Sigmoid colon (tissue), 6 donors: ENCODE measurements at regions not wholly inside any gene's neighbourhood (a gene's known extent, or its start where the extent isn't known, plus 50 kb on each side); places are given as distances from the start of the nearest gene placed in this dataset.

Source experiments
- DNase-seq: peaks from one replicate; pipeline ENCODE4 v3.0.0-alpha.2; 2019
- H3K27ac ChIP-seq, 4 donors: fragments of 200-600 bp; sonication (generic); one replicate each; pipeline ENCODE4 v1.5.1; 2016 to 2019; ENCODE audit warnings: mild to moderate bottlenecking in 1 of 4
- H3K27me3 ChIP-seq, 3 donors: fragments of 200-600 bp; sonication (generic); one replicate each; pipeline ENCODE4 v1.5.1; 2019; ENCODE audit warnings: mild to moderate bottlenecking in 1 of 3
- H3K36me3 ChIP-seq, 4 donors: fragments of 200-600 bp; sonication (generic); one replicate each; pipeline ENCODE4 v1.5.1; 2016 to 2019
- H3K4me1 ChIP-seq, 4 donors: fragments of 200-600 bp; sonication (generic); one replicate each; pipeline ENCODE4 v1.5.1; 2017 to 2019
- H3K4me3 ChIP-seq, 4 donors: fragments of 200-600 bp; sonication (generic); one replicate each; pipeline ENCODE4 v1.5.1; 2017 to 2019; ENCODE audit warnings: mild to moderate bottlenecking in 2 of 4, moderate library complexity in 1 of 4
- H3K9me3 ChIP-seq, 4 donors: fragments of 200-600 bp in 3 of 4; sonication (generic) in 3 of 4; one replicate each; pipeline versions ENCODE4 v1.5.1 to v1.6.1; 2013 to 2019
- CTCF ChIP-seq, 4 experiments: fragments of 450-650 bp in 3 of 4; fragments of 200-600 bp in 1 of 4; IDR thresholded peaks; one replicate each; pipeline ENCODE4 v1.5.1; 2016 to 2019; ENCODE audit warnings: antibody characterized with exemption in 4 of 4, mild to moderate bottlenecking in 3 of 4, moderate library complexity in 2 of 4
- EP300 ChIP-seq, 4 donors: sonication (generic); formaldehyde crosslinking; IDR thresholded peaks; one replicate each; pipeline ENCODE4 v1.6.1; 2017; ENCODE audit warnings: antibody characterized with exemption in 4 of 4
- POLR2A ChIP-seq, 2 donors: fragments of 450-650 bp; IDR thresholded peaks; one replicate each; pipeline ENCODE4 v1.6.1; 2016; ENCODE audit warnings: antibody characterized with exemption in 2 of 2, mild to moderate bottlenecking in 2 of 2, moderate library complexity in 2 of 2
- POLR2AphosphoS5 ChIP-seq, 4 donors: sonication (generic); formaldehyde crosslinking; IDR thresholded peaks; one replicate each; pipeline ENCODE4 v1.6.1; 2017; ENCODE audit warnings: antibody characterized with exemption in 4 of 4
- WGBS, 2 donors: extraction: QIAGEN DNeasy Blood & Tissue Kit; methylation state at CpG; one replicate each; pipeline ENCODE4 v1.1.7; 2013; 5-methylcytosine and 5-hydroxymethylcytosine counted together
- intact Hi-C: fragments of 100-400 bp; cut with DNase I; formaldehyde crosslinking; loops from one replicate; pipeline ENCODE4 v1.15.1; 2023
- donor health status: healthy with polysubstance abuse.
- donor health status: healthy.

- H3K36me3 ChIP-seq, result no peaks in the 10 kb centered on the region
- no peak for DNase-seq
- WGBS, 2 donors, result 61 to 79% methylated on average over 4 of the region's 4 CpGs
- no peaks in the 10 kb centered on the region for H3K27me3 ChIP-seq
- no peak for TF ChIP-seq POLR2AphosphoS5 (IDR thresholded peaks at IDR 0.05)
- no peak for TF ChIP-seq CTCF (IDR thresholded peaks at IDR 0.05)
- no peak for TF ChIP-seq EP300 (IDR thresholded peaks at IDR 0.05)
- no peak for TF ChIP-seq POLR2A (IDR thresholded peaks at IDR 0.05)
- intact Hi-C loops, result no loop called here
- no peaks in the 10 kb centered on the region for H3K4me1 ChIP-seq
- no peak overlapping the region for H3K4me3 ChIP-seq
- H3K27ac ChIP-seq, result no peak overlapping the region
- no peaks in the 10 kb centered on the region for H3K9me3 ChIP-seq
These were observed 527.3 kb upstream of the GHITM start for GRCh38 chr10:83612050-83612449.

- no peak overlapping the region for H3K27ac ChIP-seq
- 33 to 68% methylated on average over 2 of the region's 2 CpGs for WGBS, 2 donors
- no peaks in the 10 kb centered on the region for H3K36me3 ChIP-seq
- no peak for DNase-seq
- H3K4me1 ChIP-seq, result no peaks in the 10 kb centered on the region
- intact Hi-C loops, result no loop called here
- TF ChIP-seq POLR2A (IDR thresholded peaks at IDR 0.05), result no peak
- TF ChIP-seq CTCF (IDR thresholded peaks at IDR 0.05), result no peak
- TF ChIP-seq EP300 (IDR thresholded peaks at IDR 0.05), result no peak
- H3K9me3 ChIP-seq, result no peaks in the 10 kb centered on the region
- H3K4me3 ChIP-seq, result no peak overlapping the region
- H3K27me3 ChIP-seq, result no peaks in the 10 kb centered on the region
These were observed 526.6 kb upstream of the GHITM start for GRCh38 chr10:83612746-83613145.

- no peak overlapping the region for H3K27ac ChIP-seq
- 57 to 87% methylated on average over 1 of the region's 1 CpG for WGBS, 2 donors
- H3K4me3 ChIP-seq, result no peak overlapping the region
- H3K4me1 ChIP-seq, result no peaks in the 10 kb centered on the region
- no peaks in the 10 kb centered on the region for H3K36me3 ChIP-seq
- TF ChIP-seq POLR2A (IDR thresholded peaks at IDR 0.05) (no peak), EP300 (IDR thresholded peaks at IDR 0.05) (no peak), CTCF (IDR thresholded peaks at IDR 0.05) (no peak), POLR2AphosphoS5 (IDR thresholded peaks at IDR 0.05) (no peak)
- H3K27me3 ChIP-seq, result no peaks in the 10 kb centered on the region
- no peaks in the 10 kb centered on the region for H3K9me3 ChIP-seq
- intact Hi-C loops, result no loop called here
- DNase-seq, result no peak
These were observed 522.1 kb upstream of the GHITM start for GRCh38 chr10:83617172-83617571.

GRCh38 chr10:83617692-83618545 is 521.4 kb upstream of the GHITM start:
- no peak for DNase-seq
- intact Hi-C loops, result no loop called here
- WGBS, 2 donors, result 28 to 41% methylated on average over 5 of the region's 5 CpGs
- Histone ChIP-seq H3K27ac (no peak overlapping the region), H3K4me1 (no peaks in the 10 kb centered on the region), H3K4me3 (no peak overlapping the region), H3K9me3 (no peaks in the 10 kb centered on the region), H3K27me3 (no peaks in the 10 kb centered on the region), H3K36me3 (no peaks in the 10 kb centered on the region)
- TF ChIP-seq POLR2AphosphoS5 (IDR thresholded peaks at IDR 0.05) (no peak), EP300 (IDR thresholded peaks at IDR 0.05) (no peak), CTCF (IDR thresholded peaks at IDR 0.05) (no peak), POLR2A (IDR thresholded peaks at IDR 0.05) (no peak)
